NCI-H446 treated with DMSO at 0.1 percent for 48 hours (cell line): ENCODE measurements at regions not wholly inside any gene's neighbourhood (a gene's known extent, or its start where the extent isn't known, plus 50 kb on each side); places are given as distances from the start of the nearest gene placed in this dataset.

Source experiments
- DNase-seq: peaks from one replicate; lab custom pipeline; 2025; lab: John Stamatoyannopoulos, UW

GRCh38 chr3:25044762-25045710 is 383.0 kb upstream of the RARB start:
- DNase-seq: no peak

- peak; percentile 28 for DNase-seq
Observed at GRCh38 chr3:25046911-25047771, 380.9 kb upstream of the RARB start.

GRCh38 chr3:25049304-25049703 is 378.8 kb upstream of the RARB start:
- no peak for DNase-seq

- no peak for DNase-seq
Observed at GRCh38 chr3:25053360-25053759, 374.7 kb upstream of the RARB start.

- DNase-seq: no peak
Observed at GRCh38 chr3:25056036-25056755, 371.9 kb upstream of the RARB start.

GRCh38 chr3:25056803-25057351 is 371.2 kb upstream of the RARB start:
- DNase-seq: peak; percentile 54

- peak; percentile 77 for DNase-seq
Observed at GRCh38 chr3:25057379-25057778, 370.7 kb upstream of the RARB start.

GRCh38 chr3:25064681-25065080 is 363.4 kb upstream of the RARB start:
- DNase-seq: no peak

- no peak for DNase-seq
Observed at GRCh38 chr3:25069970-25070369, 358.1 kb upstream of the RARB start.

GRCh38 chr3:25071846-25072245 is 356.2 kb upstream of the RARB start:
- DNase-seq: no peak

- no peak for DNase-seq
Observed at GRCh38 chr3:25073423-25073822, 354.6 kb upstream of the RARB start.

GRCh38 chr3:25074149-25074548 is 353.9 kb upstream of the RARB start:
- DNase-seq: no peak

- no peak for DNase-seq
Observed at GRCh38 chr3:25080461-25080860, 347.6 kb upstream of the RARB start.

- DNase-seq: no peak
Observed at GRCh38 chr3:25084016-25084415, 344.0 kb upstream of the RARB start.

- DNase-seq: no peak
Observed at GRCh38 chr3:25086721-25087120, 341.3 kb upstream of the RARB start.

- DNase-seq: peak; percentile 58
Observed at GRCh38 chr3:25088284-25088683, 339.8 kb upstream of the RARB start.

GRCh38 chr3:25090698-25091453 is 337.2 kb upstream of the RARB start:
- no peak for DNase-seq

GRCh38 chr3:25091934-25092333 is 336.1 kb upstream of the RARB start:
- no peak for DNase-seq

GRCh38 chr3:25094932-25095685 is 333.0 kb upstream of the RARB start:
- no peak for DNase-seq

GRCh38 chr3:25096536-25096935 is 331.5 kb upstream of the RARB start:
- no peak for DNase-seq
